Endothelial cell of umbilical vein (primary cell): ENCODE measurements at regions not wholly inside any gene's neighbourhood (a gene's known extent, or its start where the extent isn't known, plus 50 kb on each side); places are given as distances from the start of the nearest gene placed in this dataset.

Experiments used
- BruUV-seq: library from RNA; stranded (reverse); fragments of 400-500 nt; replicated peaks from 2 replicates; lab custom pipeline; 2021; lab: Mats Ljungman, UMichigan
- CTCF ChIA-PET: fragments of 300-600, 350-600 bp; sonication (Branson Sonifier 250); formaldehyde crosslinking; loops from one replicate; lab custom pipeline; 2021; ENCODE audit warnings: antibody characterized with exemption, inconsistent platforms; lab: Charles Lee
- POLR2A ChIA-PET: fragments of 300-600, 350-600 bp; sonication (Branson Sonifier 250); formaldehyde crosslinking; loops from one replicate; lab custom pipeline; 2021; ENCODE audit warnings: antibody characterized with exemption, inconsistent platforms; lab: Charles Lee
- DNase-seq: peaks from one replicate; pipeline ENCODE4 v3.0.0-alpha.2; 2011; ENCODE audit warnings: low read depth, low spot score
- FAIRE-seq: peaks from 2 replicates; lab custom pipeline; 2011; peaks lifted over from hg19 to GRCh38; lab: Jason Lieb, UNC
- H2AFZ ChIP-seq: 2 replicates; pipeline ENCODE4 v1.6.0; 2012; ENCODE audit warnings: low read depth, low read length, control low read depth, inconsistent platforms
- H3K27ac ChIP-seq: 2 replicates; pipeline ENCODE4 v1.5.1; 2011; ENCODE audit warnings: low read depth, mild to moderate bottlenecking, control low read depth, low read length, moderate library complexity; ENCODE audit not compliant: insufficient read depth
- H3K27me3 ChIP-seq, 2 experiments: 2 replicates each; pipeline versions ENCODE4 v1.6.0 to v1.6.1; 2011; ENCODE audit warnings: low read length in 2 of 2, mixed read lengths in 1 of 2; ENCODE audit not compliant: control insufficient read depth in 2 of 2, insufficient read depth in 2 of 2
- H3K36me3 ChIP-seq, 2 experiments: 2 replicates in 1 of 2; 3 replicates in 1 of 2; pipeline ENCODE4 v1.5.1; 2011; ENCODE audit warnings: low read length in 2 of 2, mild to moderate bottlenecking in 1 of 2, moderate library complexity in 1 of 2; ENCODE audit not compliant: control insufficient read depth in 2 of 2, insufficient read depth in 2 of 2; ENCODE audit errors: extremely low read depth in 1 of 2
- H3K4me1 ChIP-seq: 3 replicates; pipeline ENCODE4 v1.5.1; 2011; ENCODE audit warnings: mild to moderate bottlenecking, low read length; ENCODE audit not compliant: control insufficient read depth, insufficient read depth; ENCODE audit errors: extremely low read depth
- H3K4me2 ChIP-seq: 2 replicates; pipeline ENCODE4 v1.6.1; 2011; ENCODE audit warnings: low read length, control low read depth, mixed read lengths; ENCODE audit not compliant: insufficient read depth
- H3K4me3 ChIP-seq, 3 experiments: fragments of 200-600 bp in 1 of 3; sonication (generic), shearing (Covaris generic) in 1 of 3; replicated peaks in 1 of 3; 2 replicates each; pipeline ENCODE4 v1.5.1; 2011 to 2016; ENCODE audit warnings: control low read depth in 3 of 3, low read length in 3 of 3, mild to moderate bottlenecking in 2 of 3, inconsistent platforms in 1 of 3, low read depth in 1 of 3, moderate library complexity in 1 of 3; ENCODE audit not compliant: insufficient read depth in 1 of 3
- H3K79me2 ChIP-seq: 2 replicates; pipeline ENCODE4 v1.6.0; 2012; ENCODE audit warnings: low read length, inconsistent platforms; ENCODE audit not compliant: control insufficient read depth, insufficient read depth
- H3K9ac ChIP-seq: replicated peaks from 2 replicates; pipeline ENCODE3; 2011; ENCODE audit warnings: low read length, control low read depth; ENCODE audit not compliant: insufficient read depth; ENCODE audit errors: extremely low read depth
- H3K9me1 ChIP-seq: replicated peaks from 3 replicates; pipeline ENCODE4 v1.6.0; 2011; ENCODE audit warnings: mild to moderate bottlenecking, low read length; ENCODE audit not compliant: control insufficient read depth, insufficient read depth; ENCODE audit errors: extremely low read depth
- H3K9me3 ChIP-seq: replicated peaks from 2 replicates; pipeline ENCODE4 v1.5.1; 2012; ENCODE audit warnings: low read length, inconsistent platforms; ENCODE audit not compliant: control insufficient read depth, insufficient read depth
- H4K20me1 ChIP-seq: replicated peaks from 2 replicates; pipeline ENCODE3; 2011; ENCODE audit warnings: mild to moderate bottlenecking, low read length; ENCODE audit not compliant: control insufficient read depth, insufficient read depth; ENCODE audit errors: extremely low read depth
- CTCF ChIP-seq, 2 donors: IDR thresholded peaks; 1 replicate in 1 of 2; 2 replicates in 1 of 2; pipeline ENCODE4 v1.5.1; 2011; ENCODE audit warnings: low read length in 2 of 2, mild to moderate bottlenecking in 2 of 2, moderate library complexity in 2 of 2, control low read depth in 1 of 2, inconsistent platforms in 1 of 2, low read depth in 1 of 2; ENCODE audit not compliant: insufficient read depth in 1 of 2; ENCODE audit errors: extremely low read depth in 1 of 2
- EZH2 ChIP-seq: IDR thresholded peaks from 2 replicates; pipeline ENCODE4 v1.6.1; 2012; ENCODE audit warnings: borderline replicate concordance, low read depth, mild to moderate bottlenecking, moderate library complexity, low read length, inconsistent platforms; ENCODE audit not compliant: severe bottlenecking
- FOS ChIP-seq: IDR thresholded peaks from 2 replicates; pipeline ENCODE4 v1.6.1; 2011; ENCODE audit warnings: mild to moderate bottlenecking, low read length, moderate library complexity, borderline replicate concordance; ENCODE audit not compliant: insufficient read depth
- GATA2 ChIP-seq: IDR thresholded peaks from 2 replicates; pipeline ENCODE4 v1.7.0; 2011; ENCODE audit warnings: low read depth, mild to moderate bottlenecking, moderate library complexity, mixed read lengths, low read length; ENCODE audit not compliant: insufficient read length, insufficient read depth
- JUN ChIP-seq: IDR thresholded peaks from 2 replicates; pipeline ENCODE4 v1.6.1; 2011; ENCODE audit warnings: borderline replicate concordance, low read depth; ENCODE audit not compliant: insufficient read length, insufficient read depth
- MAX ChIP-seq: IDR thresholded peaks from 2 replicates; pipeline ENCODE4 v1.6.1; 2011; ENCODE audit not compliant: insufficient read depth, insufficient read length
- MYC ChIP-seq: IDR thresholded peaks from one replicate; pipeline ENCODE4 v1.6.1; 2011; ENCODE audit warnings: mild to moderate bottlenecking, low read depth, low read length
- POLR2A ChIP-seq: IDR thresholded peaks from 2 replicates; pipeline ENCODE4 v1.6.1; 2012; ENCODE audit warnings: low read depth, mild to moderate bottlenecking, control low read depth, low read length
- POLR2AphosphoS5 ChIP-seq: IDR thresholded peaks from 2 replicates; pipeline ENCODE4 v1.6.1; 2012; ENCODE audit warnings: low read depth, mild to moderate bottlenecking, control low read depth, low read length, moderate library complexity; ENCODE audit not compliant: insufficient read depth
- dilution Hi-C: fragments of 300-500 bp; cut with MboI; formaldehyde crosslinking; loops from one replicate; pipeline ENCODE4 v1.15.0; 2019; ENCODE audit warnings: low sequenced_read_pairs; ENCODE audit not compliant: extremely low pct_ligation_motif_present
- intact Hi-C: fragments of 100-400 bp; cut with micrococcal nuclease; formaldehyde crosslinking; loops from one replicate; pipeline ENCODE4 v1.10.0; 2022

GRCh38 chr3:118128886-118129285 is 905.8 kb downstream of the IGSF11 start:
- H3K9me1 ChIP-seq, result no peaks in the 10 kb centered on the region
- H3K4me3 ChIP-seq, result no peak overlapping the region
- FAIRE-seq (no peak), DNase-seq (no peak)
- no peak overlapping the region for H3K9ac ChIP-seq
- dilution Hi-C loops, result no loop called here
- intact Hi-C loops, result no loop called here
- ChIA-PET POLR2A (no interaction called here), CTCF (interaction anchor here (1.4 kb wide), 1 partner anchor 9 kb away, joined by 4 read pairs; no protein-coding TSS in a partner anchor)
- H2AFZ ChIP-seq, result no peak overlapping the region
- no peaks in the 10 kb centered on the region for H3K79me2 ChIP-seq
- H3K9me3 ChIP-seq, result no peaks in the 10 kb centered on the region
- H3K36me3 ChIP-seq, result no peaks in the 10 kb centered on the region
- no peaks in the 10 kb centered on the region for H3K4me1 ChIP-seq
- no peak overlapping the region for H3K4me2 ChIP-seq
- no peak for TF ChIP-seq EZH2
- no peaks in the 10 kb centered on the region for H3K27me3 ChIP-seq
- no peaks in the 10 kb centered on the region for H4K20me1 ChIP-seq
- no TSS peak for BruUV-seq
- H3K27ac ChIP-seq, result no peak overlapping the region

GRCh38 chr3:118137778-118138177 is 896.9 kb downstream of the IGSF11 start:
- H3K36me3 ChIP-seq, result no peaks in the 10 kb centered on the region
- no peaks in the 10 kb centered on the region for H3K27me3 ChIP-seq
- BruUV-seq, result no TSS peak
- DNase-seq, result no peak
- CTCF ChIA-PET, result interaction anchor here (1.0 kb wide), 1 partner anchor 10 kb away, joined by 4 read pairs; no protein-coding TSS in a partner anchor
- H3K9me1 ChIP-seq, result no peaks in the 10 kb centered on the region
- H3K9me3 ChIP-seq, result no peaks in the 10 kb centered on the region
- H3K9ac ChIP-seq, result no peak overlapping the region
- H3K4me2 ChIP-seq, result no peak overlapping the region
- no peaks in the 10 kb centered on the region for H4K20me1 ChIP-seq
- H2AFZ ChIP-seq, result no peak overlapping the region
- no peak overlapping the region for H3K27ac ChIP-seq
- no peak for FAIRE-seq
- H3K4me3 ChIP-seq, result no peak overlapping the region
- dilution Hi-C loops (no loop called here), intact Hi-C loops (no loop called here)
- no peaks in the 10 kb centered on the region for H3K4me1 ChIP-seq
- POLR2A ChIA-PET, result no interaction called here
- TF ChIP-seq FOS (no peak), POLR2AphosphoS5 (no peak), EZH2 (no peak), POLR2A (no peak), MYC (no peak), MAX (no peak), GATA2 (no peak), CTCF (IDR thresholded peaks at IDR 0.05; ENCODE audit: extremely low read depth in 1 of 2, insufficient read depth in 1 of 2, low read depth in 1 of 2, low read length in 2 of 2) (no peak), JUN (no peak)
- no peaks in the 10 kb centered on the region for H3K79me2 ChIP-seq
